ENCODE measurements at regions not wholly inside any gene's neighbourhood (a gene's known extent, or its start where the extent isn't known, plus 50 kb on each side); places are given as distances from the start of the nearest gene placed in this dataset.

DNA sequence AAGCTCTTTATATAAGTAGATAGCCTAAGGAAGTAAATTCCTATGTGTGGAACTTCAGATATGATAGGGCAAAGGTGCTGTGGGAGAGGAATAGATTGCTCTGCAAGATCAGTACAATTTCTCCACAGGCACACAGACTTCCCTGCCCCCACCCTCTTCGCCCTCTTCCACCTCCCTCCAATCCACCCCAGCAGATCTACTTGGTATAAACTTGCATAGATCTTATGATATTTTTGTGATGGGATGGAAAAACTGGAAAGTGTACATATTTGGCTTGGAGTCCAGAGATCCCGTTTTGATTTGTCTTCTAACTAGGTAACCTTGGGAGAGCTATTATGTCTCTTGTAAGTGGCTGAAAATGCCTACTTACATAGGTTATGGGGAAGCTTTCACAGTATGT is 586.3 kb upstream of the USP24 start:
- no peaks in the 10 kb centered on the region for H3K9me3 ChIP-seq (ENCODE audit: low read depth)
- H3K36me3 ChIP-seq: no peaks in the 10 kb centered on the region
- no peaks in the 10 kb centered on the region for H3K79me2 ChIP-seq (ENCODE audit: low read depth)
- H4K20me1 ChIP-seq (ENCODE audit: low read depth): no peaks in the 10 kb centered on the region
- peaks cover 9% of the 10 kb centered on the region for H3K9me3 Mint-ChIP-seq
- no peaks in the 10 kb centered on the region for H3K36me3 Mint-ChIP-seq
- H3K27me3 Mint-ChIP-seq (ENCODE audit: insufficient read depth, low read depth): peaks cover 2% of the 10 kb centered on the region
- H3K4me1 ChIP-seq: no peaks in the 10 kb centered on the region
- DNase-seq (ENCODE audit: low spot score): no peak
- H3K27ac ChIP-seq: no peak overlapping the region
- H3K27ac Mint-ChIP-seq: no peak overlapping the region
- H3F3A ChIP-seq (ENCODE audit: low read depth): no peaks in the 10 kb centered on the region
- TF ChIP-seq, protein P1, sequence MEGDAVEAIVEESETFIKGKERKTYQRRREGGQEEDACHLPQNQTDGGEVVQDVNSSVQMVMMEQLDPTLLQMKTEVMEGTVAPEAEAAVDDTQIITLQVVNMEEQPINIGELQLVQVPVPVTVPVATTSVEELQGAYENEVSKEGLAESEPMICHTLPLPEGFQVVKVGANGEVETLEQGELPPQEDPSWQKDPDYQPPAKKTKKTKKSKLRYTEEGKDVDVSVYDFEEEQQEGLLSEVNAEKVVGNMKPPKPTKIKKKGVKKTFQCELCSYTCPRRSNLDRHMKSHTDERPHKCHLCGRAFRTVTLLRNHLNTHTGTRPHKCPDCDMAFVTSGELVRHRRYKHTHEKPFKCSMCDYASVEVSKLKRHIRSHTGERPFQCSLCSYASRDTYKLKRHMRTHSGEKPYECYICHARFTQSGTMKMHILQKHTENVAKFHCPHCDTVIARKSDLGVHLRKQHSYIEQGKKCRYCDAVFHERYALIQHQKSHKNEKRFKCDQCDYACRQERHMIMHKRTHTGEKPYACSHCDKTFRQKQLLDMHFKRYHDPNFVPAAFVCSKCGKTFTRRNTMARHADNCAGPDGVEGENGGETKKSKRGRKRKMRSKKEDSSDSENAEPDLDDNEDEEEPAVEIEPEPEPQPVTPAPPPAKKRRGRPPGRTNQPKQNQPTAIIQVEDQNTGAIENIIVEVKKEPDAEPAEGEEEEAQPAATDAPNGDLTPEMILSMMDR (IDR thresholded peaks at IDR 0.05): no peak
- TF ChIP-seq EZH2phosphoT487 (IDR thresholded peaks at IDR 0.05) (no peak), EZH2 (IDR thresholded peaks at IDR 0.05) (no peak)
- H3K27me3 ChIP-seq: no peaks in the 10 kb centered on the region
- H3K4me3 Mint-ChIP-seq: no peak overlapping the region
- no peak overlapping the region for H3K9ac ChIP-seq
- no peaks in the 10 kb centered on the region for H3K4me1 Mint-ChIP-seq
- H2AFZ ChIP-seq (replicated peaks): no peak overlapping the region
- no peak overlapping the region for H3K4me3 ChIP-seq
- no peak overlapping the region for H3K4me2 ChIP-seq

- H3K4me3 Mint-ChIP-seq: no peak overlapping the region
- no peaks in the 10 kb centered on the region for H3K4me1 ChIP-seq
- no peak overlapping the region for H3K27ac ChIP-seq
- no peaks in the 10 kb centered on the region for H3F3A ChIP-seq (ENCODE audit: low read depth)
- peaks cover 9% of the 10 kb centered on the region for H3K9me3 Mint-ChIP-seq
- no peaks in the 10 kb centered on the region for H3K36me3 ChIP-seq
- no peaks in the 10 kb centered on the region for H3K4me1 Mint-ChIP-seq
- no peaks in the 10 kb centered on the region for H3K36me3 Mint-ChIP-seq
- H3K27me3 Mint-ChIP-seq (ENCODE audit: insufficient read depth, low read depth): peaks cover 2% of the 10 kb centered on the region
- no peak overlapping the region for H2AFZ ChIP-seq (replicated peaks)
- no peaks in the 10 kb centered on the region for H3K79me2 ChIP-seq (ENCODE audit: low read depth)
- H3K9ac ChIP-seq: no peak overlapping the region
- H3K9me3 ChIP-seq (ENCODE audit: low read depth): no peaks in the 10 kb centered on the region
- no peak for DNase-seq (ENCODE audit: low spot score)
- no peak overlapping the region for H3K4me3 ChIP-seq
- H3K4me2 ChIP-seq: no peak overlapping the region
- H4K20me1 ChIP-seq (ENCODE audit: low read depth): no peaks in the 10 kb centered on the region
- TF ChIP-seq, protein P1 (IDR thresholded peaks at IDR 0.05): no peak
- TF ChIP-seq EZH2 (IDR thresholded peaks at IDR 0.05): no peak
- no peak for TF ChIP-seq EZH2phosphoT487 (IDR thresholded peaks at IDR 0.05)
- no peaks in the 10 kb centered on the region for H3K27me3 ChIP-seq
- H3K27ac Mint-ChIP-seq: no peak overlapping the region
These were observed 585.3 kb upstream of the USP24 start for GRCh38 chr1:55800503-55800902.

DNA sequence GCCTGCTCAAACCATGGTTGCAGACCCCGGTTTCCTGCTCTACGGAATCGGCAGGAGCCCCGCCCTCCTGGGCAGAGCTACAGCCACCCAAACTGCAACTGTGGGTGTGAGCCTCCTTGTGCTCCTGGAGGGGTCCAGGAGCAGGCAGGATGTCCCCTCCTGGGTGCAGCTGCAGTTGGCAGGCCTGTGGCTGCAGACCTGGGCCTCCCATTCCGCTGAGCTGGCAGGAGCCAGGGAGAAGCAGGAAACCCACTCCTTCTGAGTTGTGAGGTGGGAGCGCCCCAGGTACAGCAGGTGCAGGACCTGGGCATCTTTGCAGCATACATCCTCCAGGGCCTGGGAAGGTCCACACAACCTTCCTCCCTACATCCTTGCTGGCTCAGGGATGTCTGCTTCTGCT is 578.7 kb upstream of the USP24 start:
- no peaks in the 10 kb centered on the region for H3K36me3 Mint-ChIP-seq
- H3K36me3 ChIP-seq: no peaks in the 10 kb centered on the region
- TF ChIP-seq EZH2 (IDR thresholded peaks at IDR 0.05): no peak
- no peak overlapping the region for H3K4me2 ChIP-seq
- H3K9ac ChIP-seq: no peak overlapping the region
- H3K4me3 ChIP-seq: no peak overlapping the region
- H3K9me3 Mint-ChIP-seq: peaks cover 16% of the 10 kb centered on the region
- no peak overlapping the region for H3K27ac Mint-ChIP-seq
- H3K4me3 Mint-ChIP-seq: no peak overlapping the region
- H3K27me3 ChIP-seq: no peaks in the 10 kb centered on the region
- no peak overlapping the region for H2AFZ ChIP-seq (replicated peaks)
- H3K9me3 ChIP-seq (ENCODE audit: low read depth): no peaks in the 10 kb centered on the region
- peaks cover 2% of the 10 kb centered on the region for H3K27me3 Mint-ChIP-seq (ENCODE audit: insufficient read depth, low read depth)
- H3K4me1 ChIP-seq: no peaks in the 10 kb centered on the region
- no peaks in the 10 kb centered on the region for H3K4me1 Mint-ChIP-seq
- no peak for DNase-seq (ENCODE audit: low spot score)
- no peaks in the 10 kb centered on the region for H4K20me1 ChIP-seq (ENCODE audit: low read depth)
- no peak overlapping the region for H3K27ac ChIP-seq
- H3F3A ChIP-seq (ENCODE audit: low read depth): no peaks in the 10 kb centered on the region
- no peaks in the 10 kb centered on the region for H3K79me2 ChIP-seq (ENCODE audit: low read depth)

- H3K9me3 Mint-ChIP-seq: peaks cover 16% of the 10 kb centered on the region
- H3K9me3 ChIP-seq (ENCODE audit: low read depth): no peaks in the 10 kb centered on the region
- DNase-seq (ENCODE audit: low spot score): no peak
- H3K36me3 Mint-ChIP-seq: no peaks in the 10 kb centered on the region
- no peaks in the 10 kb centered on the region for H3K4me1 Mint-ChIP-seq
- no peak overlapping the region for H3K4me3 Mint-ChIP-seq
- no peaks in the 10 kb centered on the region for H3K4me1 ChIP-seq
- no peaks in the 10 kb centered on the region for H3F3A ChIP-seq (ENCODE audit: low read depth)
- no peaks in the 10 kb centered on the region for H3K79me2 ChIP-seq (ENCODE audit: low read depth)
- H3K36me3 ChIP-seq: no peaks in the 10 kb centered on the region
- TF ChIP-seq, protein P1 (IDR thresholded peaks at IDR 0.05): no peak
- no peak for TF ChIP-seq EZH2 (IDR thresholded peaks at IDR 0.05)
- no peak for TF ChIP-seq EZH2phosphoT487 (IDR thresholded peaks at IDR 0.05)
- no peak overlapping the region for H3K27ac Mint-ChIP-seq
- no peaks in the 10 kb centered on the region for H4K20me1 ChIP-seq (ENCODE audit: low read depth)
- H3K27ac ChIP-seq: no peak overlapping the region
- no peak overlapping the region for H3K9ac ChIP-seq
- peaks cover 4% of the 10 kb centered on the region for H3K27me3 Mint-ChIP-seq (ENCODE audit: insufficient read depth, low read depth)
- no peaks in the 10 kb centered on the region for H3K27me3 ChIP-seq
- H3K4me3 ChIP-seq: no peak overlapping the region
- H2AFZ ChIP-seq (replicated peaks): no peak overlapping the region
- H3K4me2 ChIP-seq: no peak overlapping the region
These were observed 577.7 kb upstream of the USP24 start for GRCh38 chr1:55792870-55793269.

All from neural progenitor cell (in vitro differentiated cells).